SH-SY5Y (cell line): ENCODE measurements at regions not wholly inside any gene's neighbourhood (a gene's known extent, or its start where the extent isn't known, plus 50 kb on each side); places are given as distances from the start of the nearest gene placed in this dataset.

ENCODE experiments used
- GATA2 ChIP-seq: IDR thresholded peaks from 2 replicates; pipeline ENCODE4 v1.6.1; 2011; ENCODE audit warnings: mild to moderate bottlenecking, low read depth, low read length
- GATA3 ChIP-seq: IDR thresholded peaks from 2 replicates; pipeline ENCODE4 v1.6.1; 2011; ENCODE audit warnings: low read depth, mild to moderate bottlenecking, low read length, moderate library complexity

DNA sequence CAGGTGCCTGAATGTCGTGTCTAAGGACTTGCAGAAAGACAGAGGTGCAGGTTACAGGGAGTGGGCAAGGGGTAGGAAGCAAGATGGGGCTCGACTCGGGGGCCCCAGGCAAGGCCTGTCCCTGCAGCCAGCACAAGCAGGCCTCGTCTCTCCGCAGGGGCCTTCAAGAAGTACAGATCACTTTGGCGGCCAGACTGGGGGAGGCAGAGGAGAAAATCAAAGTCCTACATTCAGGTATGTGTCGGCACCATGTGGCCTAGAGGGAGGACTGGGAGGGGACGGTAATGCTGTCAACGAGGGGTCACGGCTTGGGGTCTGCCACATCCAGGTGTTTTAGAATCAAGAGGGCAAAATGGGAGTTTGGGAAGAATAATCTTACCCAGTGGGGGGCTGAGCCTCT is 73.7 kb downstream of the PHETA1 start:
- TF ChIP-seq GATA2: no peak
- TF ChIP-seq GATA3: no peak
